ENCODE measurements at regions not wholly inside any gene's neighbourhood (a gene's known extent, or its start where the extent isn't known, plus 50 kb on each side); places are given as distances from the start of the nearest gene placed in this dataset.

DNA sequence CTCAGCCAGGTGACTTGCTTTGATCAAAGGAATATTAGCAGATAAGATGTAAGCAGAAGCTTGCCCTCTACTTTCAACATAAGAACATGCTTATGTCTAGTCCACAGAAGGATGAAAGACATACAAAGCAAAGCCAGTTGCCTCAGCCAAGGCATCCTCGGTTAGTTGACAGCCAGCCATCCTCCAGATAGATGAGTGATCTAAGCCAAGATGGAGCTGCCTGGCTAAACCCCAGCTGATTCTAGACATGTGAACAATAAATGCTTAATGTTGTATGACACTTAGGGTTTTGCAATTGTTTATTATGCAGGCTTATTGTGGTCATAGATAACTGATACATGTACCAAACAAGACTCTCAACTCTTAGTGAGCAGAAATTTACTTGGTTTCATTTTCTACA, 157.6 kb upstream of the TMTC2 start:
- TF ChIP-seq, protein P1, sequence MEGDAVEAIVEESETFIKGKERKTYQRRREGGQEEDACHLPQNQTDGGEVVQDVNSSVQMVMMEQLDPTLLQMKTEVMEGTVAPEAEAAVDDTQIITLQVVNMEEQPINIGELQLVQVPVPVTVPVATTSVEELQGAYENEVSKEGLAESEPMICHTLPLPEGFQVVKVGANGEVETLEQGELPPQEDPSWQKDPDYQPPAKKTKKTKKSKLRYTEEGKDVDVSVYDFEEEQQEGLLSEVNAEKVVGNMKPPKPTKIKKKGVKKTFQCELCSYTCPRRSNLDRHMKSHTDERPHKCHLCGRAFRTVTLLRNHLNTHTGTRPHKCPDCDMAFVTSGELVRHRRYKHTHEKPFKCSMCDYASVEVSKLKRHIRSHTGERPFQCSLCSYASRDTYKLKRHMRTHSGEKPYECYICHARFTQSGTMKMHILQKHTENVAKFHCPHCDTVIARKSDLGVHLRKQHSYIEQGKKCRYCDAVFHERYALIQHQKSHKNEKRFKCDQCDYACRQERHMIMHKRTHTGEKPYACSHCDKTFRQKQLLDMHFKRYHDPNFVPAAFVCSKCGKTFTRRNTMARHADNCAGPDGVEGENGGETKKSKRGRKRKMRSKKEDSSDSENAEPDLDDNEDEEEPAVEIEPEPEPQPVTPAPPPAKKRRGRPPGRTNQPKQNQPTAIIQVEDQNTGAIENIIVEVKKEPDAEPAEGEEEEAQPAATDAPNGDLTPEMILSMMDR (IDR thresholded peaks at IDR 0.05 in 2 of 3, conservative IDR thresholded peaks at IDR 0.05 in 1 of 3; ENCODE audit: borderline replicate concordance in 1 of 3, insufficient read depth in 1 of 3, low read depth in 2 of 3, low read length in 2 of 3), result no peak
- TF ChIP-seq POLR2A (IDR thresholded peaks at IDR 0.05; ENCODE audit: borderline replicate concordance, extremely low read depth, insufficient read depth, insufficient read length) (no peak), EZH2phosphoT487 (IDR thresholded peaks at IDR 0.05; ENCODE audit: borderline replicate concordance) (no peak), RAD21 (IDR thresholded peaks at IDR 0.05; ENCODE audit: low read depth) (no peak), YY1 (IDR thresholded peaks at IDR 0.05; ENCODE audit: extremely low read depth, insufficient replicate concordance, low read depth, low read length) (no peak)
